ENCODE measurements at regions not wholly inside any gene's neighbourhood (a gene's known extent, or its start where the extent isn't known, plus 50 kb on each side); places are given as distances from the start of the nearest gene placed in this dataset.

- Histone ChIP-seq H3K27ac (no peak overlapping the region), H3K27me3 (no peaks in the 10 kb centered on the region), H3K4me1 (peaks cover 0 to 21% (median 10%) of the 10 kb centered on the region in 9 donors), H3K9me3 (peaks cover 0 to 6% (median 0%) of the 10 kb centered on the region in 11 donors), H3K36me3 (no peaks in the 10 kb centered on the region), H3K4me3 (no peak overlapping the region)
- ATAC-seq (no peak), DNase-seq (no peak)
- TF ChIP-seq, protein P1, sequence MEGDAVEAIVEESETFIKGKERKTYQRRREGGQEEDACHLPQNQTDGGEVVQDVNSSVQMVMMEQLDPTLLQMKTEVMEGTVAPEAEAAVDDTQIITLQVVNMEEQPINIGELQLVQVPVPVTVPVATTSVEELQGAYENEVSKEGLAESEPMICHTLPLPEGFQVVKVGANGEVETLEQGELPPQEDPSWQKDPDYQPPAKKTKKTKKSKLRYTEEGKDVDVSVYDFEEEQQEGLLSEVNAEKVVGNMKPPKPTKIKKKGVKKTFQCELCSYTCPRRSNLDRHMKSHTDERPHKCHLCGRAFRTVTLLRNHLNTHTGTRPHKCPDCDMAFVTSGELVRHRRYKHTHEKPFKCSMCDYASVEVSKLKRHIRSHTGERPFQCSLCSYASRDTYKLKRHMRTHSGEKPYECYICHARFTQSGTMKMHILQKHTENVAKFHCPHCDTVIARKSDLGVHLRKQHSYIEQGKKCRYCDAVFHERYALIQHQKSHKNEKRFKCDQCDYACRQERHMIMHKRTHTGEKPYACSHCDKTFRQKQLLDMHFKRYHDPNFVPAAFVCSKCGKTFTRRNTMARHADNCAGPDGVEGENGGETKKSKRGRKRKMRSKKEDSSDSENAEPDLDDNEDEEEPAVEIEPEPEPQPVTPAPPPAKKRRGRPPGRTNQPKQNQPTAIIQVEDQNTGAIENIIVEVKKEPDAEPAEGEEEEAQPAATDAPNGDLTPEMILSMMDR (IDR thresholded peaks at IDR 0.05), result no peak
- intact Hi-C loops (cut with DNase I), result no loop called here
- 87 to 96% methylated on average over 2 of the region's 2 CpGs for WGBS, 2 donors
Observed at GRCh38 chr7:46011059-46011458, 90.0 kb upstream of the IGFBP3 start.

DNA sequence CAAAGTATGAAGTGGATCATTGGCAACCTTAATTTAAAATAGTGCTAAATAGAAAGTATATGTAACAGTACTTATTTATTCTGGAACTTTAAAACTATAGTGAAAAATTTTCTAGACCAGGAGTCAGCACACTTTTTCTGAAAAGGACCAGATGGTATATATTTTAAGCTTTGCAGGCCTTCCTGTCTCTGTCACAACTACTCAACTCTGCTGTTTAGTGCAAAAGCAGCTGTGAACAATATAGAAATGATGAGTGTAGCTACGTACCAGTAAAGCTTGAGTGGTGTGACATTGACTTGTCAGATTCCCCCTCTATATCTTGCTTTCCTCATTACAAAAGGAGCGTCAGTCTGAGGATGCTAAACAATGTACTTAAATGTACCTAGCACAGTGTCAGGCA is 88.1 kb upstream of the IGFBP3 start:
- no peak for DNase-seq
- no peak overlapping the region for H3K27ac ChIP-seq
- H3K4me3 ChIP-seq, result no peak overlapping the region
- WGBS, 2 donors, result 86 to 93% methylated on average over 2 of the region's 2 CpGs
- intact Hi-C loops (cut with DNase I), result no loop called here
- H3K9me3 ChIP-seq, result peaks cover 0 to 6% (median 0%) of the 10 kb centered on the region in 11 donors
- H3K36me3 ChIP-seq, result no peaks in the 10 kb centered on the region
- H3K4me1 ChIP-seq, result peaks cover 0 to 12% (median 0%) of the 10 kb centered on the region in 9 donors
- no peak for ATAC-seq
- TF ChIP-seq, protein P1 (IDR thresholded peaks at IDR 0.05), result no peak
- H3K27me3 ChIP-seq, result no peaks in the 10 kb centered on the region

DNA sequence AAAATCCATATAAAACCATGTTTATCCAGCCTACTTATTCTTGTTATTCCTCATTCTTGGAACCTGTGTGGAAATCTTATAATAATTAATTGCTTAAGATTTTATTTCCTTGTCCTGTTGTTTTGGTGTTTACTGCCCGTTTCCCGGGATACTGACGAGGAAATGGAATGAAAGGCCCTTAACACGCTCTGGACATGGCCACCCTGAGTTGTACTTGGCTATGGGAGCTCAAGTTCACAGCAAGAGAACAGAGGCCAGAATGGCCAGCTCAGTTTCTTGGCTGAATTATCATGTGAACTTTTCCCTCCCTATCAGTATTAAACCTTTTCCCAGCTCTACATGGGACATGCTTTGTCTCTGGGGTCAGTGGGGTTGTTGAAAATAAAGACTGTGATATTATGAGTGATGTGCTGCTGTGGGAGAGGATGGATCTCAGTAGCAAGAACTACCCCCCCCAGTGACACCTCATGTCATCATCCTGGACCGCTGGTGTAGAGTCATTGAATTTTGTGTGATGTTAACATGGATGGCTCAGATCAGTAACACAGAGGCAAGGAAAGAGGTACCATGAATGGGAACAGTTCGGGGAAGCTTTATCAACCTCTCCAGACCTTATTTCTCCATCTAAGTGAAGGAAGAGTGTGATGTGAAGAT is 87.0 kb upstream of the IGFBP3 start:
- peaks cover 0 to 12% (median 0%) of the 10 kb centered on the region in 9 donors for H3K4me1 ChIP-seq
- H3K9me3 ChIP-seq, result peaks cover 0 to 11% (median 0%) of the 10 kb centered on the region in 11 donors
- intact Hi-C loops (cut with DNase I), result no loop called here
- H3K4me3 ChIP-seq, result no peak overlapping the region
- ATAC-seq, result peak in 6 of 8 donors; percentile 64 to 95 (median 76)
- 60 to 72% methylated on average over 6 of the region's 6 CpGs for WGBS, 2 donors
- H3K27ac ChIP-seq, result peak overlapping the region in 3 of 10 donors; percentile 4 to 42 (median 38)
- peak in 1 of 2 donors; percentile 41 for DNase-seq
- no peaks in the 10 kb centered on the region for H3K36me3 ChIP-seq
- TF ChIP-seq, protein P1 (IDR thresholded peaks at IDR 0.05), result no peak
- no peaks in the 10 kb centered on the region for H3K27me3 ChIP-seq

- Histone ChIP-seq H3K36me3 (no peaks in the 10 kb centered on the region), H3K9me3 (peaks cover 0 to 20% (median 5%) of the 10 kb centered on the region in 11 donors), H3K4me3 (no peak overlapping the region), H3K4me1 (peaks cover 0 to 12% (median 0%) of the 10 kb centered on the region in 9 donors), H3K27me3 (no peaks in the 10 kb centered on the region), H3K27ac (no peak overlapping the region)
- TF ChIP-seq, protein P1 (IDR thresholded peaks at IDR 0.05), result no peak
- no peak for ATAC-seq
- intact Hi-C loops (cut with DNase I), result no loop called here
- DNase-seq, result no peak
- WGBS, 2 donors, result 80 to 93% methylated on average over 2 of the region's 2 CpGs
Observed at GRCh38 chr7:46007194-46007593, 86.1 kb upstream of the IGFBP3 start.
